Stimulated activated CD4-positive, alpha-beta T cell treated with anti-CD3 and anti-CD28 coated beads, Interleukin-4, amount 100 ng/mL, for 48 hours (primary cell): ENCODE measurements at regions not wholly inside any gene's neighbourhood (a gene's known extent, or its start where the extent isn't known, plus 50 kb on each side); places are given as distances from the start of the nearest gene placed in this dataset.
"Not testable (repeated sequence)": the region's sequence is repeated elsewhere in the genome, so short reads cannot be mapped to it uniquely, and the experiment has no call there.

Source experiments
- DNase-seq, 2 donors: peaks; one replicate each; pipeline ENCODE4 v3.0.0-alpha.2; 2020; ENCODE audit warnings: low read depth in 2 of 2

DNA sequence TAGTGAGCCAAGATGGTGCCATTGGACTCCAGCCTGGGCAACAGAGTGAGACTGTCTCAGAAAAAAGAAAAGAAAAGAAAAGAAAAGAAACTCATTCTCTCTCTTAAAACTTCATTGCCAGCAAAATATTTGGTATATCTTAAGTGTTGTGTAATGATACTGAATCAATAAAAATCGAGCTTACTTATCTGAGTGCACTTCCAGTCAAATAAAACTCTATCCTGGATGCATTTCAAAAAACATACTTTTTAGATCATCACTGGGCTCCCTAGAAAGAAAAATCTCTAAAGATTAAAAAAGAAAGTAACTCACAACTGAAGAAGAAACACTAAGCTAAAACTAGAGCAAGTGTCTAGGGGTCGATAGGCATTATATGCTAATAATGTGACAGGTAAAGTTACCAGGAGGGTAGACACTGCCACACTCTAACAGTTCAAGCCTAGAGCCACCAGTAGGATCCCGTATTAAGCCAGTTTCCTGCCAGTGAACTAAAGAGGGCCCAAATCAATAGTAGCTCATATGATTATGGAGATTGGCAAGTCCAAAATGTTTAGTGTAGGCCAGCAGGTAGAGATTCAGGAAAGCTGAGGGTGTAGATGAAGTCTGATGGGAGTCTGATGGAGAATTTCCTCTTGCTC, 242.1 kb upstream of the CYRIA start:
- no peak for DNase-seq

DNA sequence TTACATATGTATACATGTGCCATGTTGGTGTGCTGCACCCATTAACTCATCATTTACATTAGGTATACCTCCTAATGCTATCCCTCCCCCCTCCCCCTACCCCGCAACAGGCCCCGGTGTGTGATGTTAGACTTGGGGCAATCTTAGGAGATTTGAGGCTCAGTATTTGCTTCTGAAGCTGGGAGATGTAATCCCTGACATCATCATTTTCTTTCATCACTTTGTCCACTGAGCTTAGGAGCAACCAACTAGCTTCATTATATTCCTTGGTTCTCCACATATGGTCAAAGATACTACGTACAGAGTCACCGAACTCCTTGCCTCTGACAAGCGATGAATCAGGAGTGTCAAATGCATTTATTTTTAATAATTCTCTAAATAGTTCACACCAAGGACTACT, 239.7 kb upstream of the CYRIA start:
- DNase-seq, result not testable (repeated sequence)

DNA sequence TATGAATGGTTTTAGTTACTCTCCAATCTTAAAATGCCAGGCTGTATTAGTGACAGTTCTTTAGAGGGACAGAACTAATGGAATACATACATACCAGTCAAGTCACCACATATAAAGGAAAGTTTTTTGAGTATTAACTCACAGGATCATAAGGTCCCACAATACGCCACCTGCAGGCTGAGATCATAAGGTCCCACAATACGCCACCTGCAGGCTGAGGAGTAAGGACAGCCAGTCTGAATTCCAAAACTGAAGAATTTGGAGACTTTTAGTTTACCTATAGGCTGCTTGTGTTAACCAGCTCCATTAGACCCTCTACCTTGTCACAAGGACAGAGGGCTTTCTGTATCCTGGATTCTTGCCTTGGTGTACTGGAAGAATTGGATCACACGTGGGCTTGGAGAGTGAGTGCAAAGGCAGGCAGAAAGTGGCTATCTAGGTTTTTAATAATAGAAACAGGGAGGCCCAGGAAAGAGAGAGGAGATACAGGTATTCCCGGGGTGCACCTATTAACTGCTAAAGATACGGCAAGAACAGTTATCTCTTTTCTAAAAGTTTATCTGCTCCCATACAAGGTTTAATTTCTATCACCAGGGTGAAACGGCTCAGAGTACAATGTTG, 234.9 kb upstream of the CYRIA start:
- DNase-seq, result no peak

DNA sequence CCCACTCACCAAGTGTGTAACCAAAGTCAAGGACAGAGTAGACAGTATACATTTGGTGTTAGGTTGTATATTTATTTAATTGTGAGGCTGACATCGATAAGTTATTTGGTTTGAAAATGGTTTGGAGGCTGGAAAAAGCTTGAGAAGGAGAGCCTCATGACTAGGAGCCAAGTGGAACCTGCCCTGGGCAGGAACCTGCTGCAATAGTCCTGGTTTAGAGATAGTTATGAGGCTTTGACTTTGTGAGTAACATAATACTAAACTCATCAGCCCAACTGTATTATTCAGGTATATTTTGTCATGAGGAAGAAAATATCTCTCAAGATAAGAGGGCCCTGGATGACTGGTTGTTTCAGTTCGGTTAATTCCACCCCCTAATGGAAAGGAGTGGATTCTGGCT, 234.3 kb upstream of the CYRIA start:
- DNase-seq, result no peak

DNA sequence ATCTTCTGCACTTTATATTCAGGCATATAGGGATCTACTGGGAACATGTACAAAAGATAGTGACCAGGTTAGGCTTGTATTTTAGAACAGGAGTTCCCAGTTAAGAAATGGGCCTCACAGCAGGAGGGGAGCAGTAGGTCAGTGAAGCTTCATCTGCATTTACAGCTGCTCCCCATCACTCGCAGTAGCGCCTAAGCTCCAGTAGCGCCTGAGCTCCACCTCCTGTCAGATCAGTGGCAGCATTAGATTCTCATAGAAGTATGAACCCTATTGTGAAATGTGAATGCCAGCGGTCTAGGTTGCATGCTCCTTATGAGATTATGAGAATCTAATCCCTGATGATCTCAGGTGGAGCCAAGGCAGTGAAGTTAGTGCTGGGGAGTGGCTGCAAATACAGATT, 224.4 kb upstream of the CYRIA start:
- no peak for DNase-seq

DNA sequence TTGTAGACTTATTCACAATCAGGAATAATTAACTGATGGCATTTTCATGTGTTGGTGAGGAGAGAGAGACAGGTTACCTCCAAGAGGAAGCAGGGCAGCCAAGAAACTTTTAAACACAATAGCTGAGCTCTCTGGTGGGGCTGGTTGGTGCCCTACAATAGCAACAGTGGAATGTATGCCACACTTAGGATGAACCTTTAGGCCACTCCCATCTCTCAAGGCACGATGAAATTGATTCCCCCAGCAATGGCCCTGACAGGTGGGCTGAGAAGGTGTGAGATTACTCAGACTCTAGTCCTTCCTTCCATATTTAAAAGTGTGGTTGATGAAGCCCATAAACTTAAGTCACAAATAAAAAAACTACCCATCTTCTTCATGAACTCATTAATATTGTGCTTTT, 219.4 kb upstream of the CYRIA start:
- DNase-seq, result no peak

DNA sequence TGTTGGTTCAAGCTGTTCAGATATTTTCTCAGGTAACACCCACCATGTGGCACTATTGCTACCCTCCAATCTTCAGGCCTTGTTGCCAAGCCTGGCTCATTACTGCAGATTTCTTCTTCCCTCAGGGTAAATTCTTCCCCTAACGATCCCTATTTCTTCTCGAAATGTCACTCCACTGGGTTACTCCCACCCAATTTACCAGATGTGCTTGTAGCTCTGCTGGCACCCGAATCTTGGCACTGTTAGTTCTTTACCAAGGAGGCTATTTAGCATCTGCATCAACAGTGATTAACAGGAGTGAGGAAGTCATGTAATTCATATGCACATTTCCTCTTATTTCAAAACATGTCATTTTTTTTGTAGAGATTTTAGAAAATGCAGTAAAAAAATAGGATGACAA, 217.1 kb upstream of the CYRIA start:
- DNase-seq, result no peak

DNA sequence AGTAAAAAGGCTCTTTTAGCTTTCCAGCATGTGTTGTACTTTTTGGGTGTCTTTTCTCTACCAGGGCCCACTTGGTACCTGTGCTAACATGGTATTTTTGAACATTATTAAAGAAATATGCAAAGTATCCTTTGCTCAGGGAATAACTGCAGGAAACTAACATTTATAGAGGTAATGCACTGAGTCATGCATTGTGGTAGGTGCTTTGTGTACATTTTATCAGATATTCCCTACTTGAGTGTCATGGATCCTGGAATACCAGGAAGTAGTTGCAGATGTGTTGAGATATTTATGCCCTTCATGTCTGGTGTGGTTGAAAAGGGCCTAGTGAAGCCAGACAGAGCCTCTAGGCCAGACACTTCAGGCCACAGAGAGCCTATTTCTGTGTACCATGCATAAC, 215.5 kb upstream of the CYRIA start:
- no peak for DNase-seq

DNA sequence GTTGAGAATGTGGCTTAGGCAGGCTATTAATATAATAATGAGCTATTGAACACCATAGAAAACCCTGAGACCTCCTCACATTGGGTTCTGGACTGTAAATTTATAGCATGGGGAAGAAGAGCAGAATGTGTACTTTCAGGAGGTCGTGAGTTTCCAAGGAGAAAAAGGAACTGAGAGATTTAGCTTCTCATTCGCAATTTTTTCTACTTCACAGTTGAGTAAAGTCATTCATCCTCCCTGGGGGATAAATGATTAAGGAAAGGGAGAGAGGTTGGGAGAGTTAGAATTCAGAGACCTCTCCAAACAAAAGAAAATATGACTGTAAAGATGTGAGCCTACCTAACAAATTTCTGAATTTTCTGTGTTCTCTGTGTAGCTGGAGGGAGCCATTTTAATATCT, 205.8 kb upstream of the CYRIA start:
- DNase-seq, result no peak

DNA sequence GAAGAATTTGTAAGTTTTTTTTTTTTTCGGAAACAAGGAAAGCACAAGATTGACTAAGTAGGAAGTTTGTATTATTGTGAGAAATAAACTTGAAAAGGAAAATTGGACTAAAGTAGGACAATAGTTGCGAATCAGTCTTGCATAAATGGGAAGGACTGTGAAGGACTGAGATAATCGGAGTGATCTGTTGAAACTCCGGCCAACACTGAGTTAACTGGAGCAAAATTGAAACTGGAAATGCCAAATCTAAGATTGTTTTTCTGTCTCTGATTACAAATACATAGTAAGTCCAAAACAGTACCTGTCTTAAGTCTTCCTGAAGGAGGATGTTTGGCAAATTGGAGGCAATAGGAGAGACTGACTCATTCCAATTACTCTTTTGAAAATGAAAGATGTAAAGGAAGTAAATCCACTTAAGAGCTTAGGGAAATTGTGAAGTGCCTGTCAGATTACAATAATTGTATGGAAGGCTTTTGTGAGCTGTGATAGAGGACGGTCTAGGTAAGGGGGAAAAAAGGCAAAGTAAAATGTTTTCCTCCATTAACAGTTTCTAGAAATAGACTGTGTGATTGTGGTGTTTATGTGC, 204.9 kb upstream of the CYRIA start:
- no peak for DNase-seq

DNA sequence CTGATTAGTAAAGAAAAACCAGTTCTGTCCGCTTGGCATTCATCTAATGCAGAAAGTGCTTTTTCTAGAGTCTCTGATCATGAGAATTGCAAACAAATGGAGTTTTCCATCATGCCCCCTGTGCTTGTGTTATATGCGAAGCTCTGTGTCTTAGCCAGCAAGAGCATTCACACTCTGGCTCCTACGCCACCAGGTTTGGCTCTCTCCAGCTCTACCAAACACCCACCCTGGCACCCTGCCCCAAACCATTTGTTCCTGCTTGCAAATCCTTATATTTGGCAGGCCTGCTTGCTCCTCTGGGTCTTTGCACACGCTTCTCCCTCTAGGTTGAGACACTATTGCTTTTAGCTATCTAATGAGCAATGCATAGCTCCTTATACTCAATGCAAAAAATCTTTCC, 204.1 kb upstream of the CYRIA start:
- DNase-seq, result no peak

DNA sequence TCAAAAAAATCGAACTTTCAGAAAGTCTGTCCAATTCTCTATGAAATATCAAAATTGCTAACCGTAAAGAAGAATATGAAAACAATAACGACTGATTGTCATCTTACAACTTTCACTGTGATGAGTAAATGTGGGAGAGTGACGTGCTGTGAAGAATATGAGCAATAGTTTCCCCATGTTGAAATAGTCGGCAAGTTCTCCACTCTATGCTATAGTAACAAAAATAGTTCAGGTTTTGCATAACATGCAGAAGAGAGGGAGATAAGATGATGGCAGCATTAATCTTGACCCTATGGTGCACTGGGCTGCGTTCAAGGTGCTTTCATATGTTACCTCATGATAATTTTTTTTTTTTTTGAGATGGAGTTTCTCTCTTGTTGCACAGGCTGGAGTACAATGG, 196.8 kb upstream of the CYRIA start:
- no peak for DNase-seq

DNA sequence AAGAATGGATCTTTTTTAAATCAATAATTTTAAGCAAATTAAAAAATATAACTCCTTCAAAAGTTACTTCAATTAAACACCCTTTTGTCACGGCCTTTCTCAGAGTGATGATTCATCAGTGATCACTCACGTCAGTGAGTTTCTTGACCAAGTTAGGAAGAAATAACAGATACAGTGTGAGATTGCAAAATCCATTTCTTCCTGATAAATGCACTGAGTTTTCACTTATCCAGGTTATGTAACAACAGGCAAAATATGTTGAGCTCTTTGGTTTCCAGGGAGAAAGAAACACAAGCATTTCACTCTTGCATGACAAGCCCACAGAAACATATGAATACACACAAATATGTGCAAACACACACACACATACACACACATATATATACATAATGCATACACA, 195.9 kb upstream of the CYRIA start:
- DNase-seq, result no peak

DNA sequence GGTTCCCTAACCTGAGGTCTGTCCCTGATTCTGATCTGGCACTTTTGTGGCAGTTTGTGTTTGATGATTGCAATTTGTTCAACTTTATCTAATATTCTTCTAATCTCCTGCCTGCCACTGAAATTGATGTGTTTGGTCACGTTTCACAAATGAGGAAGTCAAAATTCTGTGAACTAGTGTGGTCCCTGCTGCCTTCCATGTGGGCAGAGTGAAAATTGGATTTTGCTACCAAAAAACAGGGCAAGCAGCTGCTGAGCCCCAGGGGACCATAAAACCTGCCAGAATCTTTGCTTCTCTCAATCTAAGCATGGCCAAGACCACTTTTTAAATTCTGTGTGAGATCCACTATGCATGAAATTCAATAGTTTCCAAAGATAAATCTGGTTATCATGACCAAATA, 195.5 kb upstream of the CYRIA start:
- no peak for DNase-seq

DNA sequence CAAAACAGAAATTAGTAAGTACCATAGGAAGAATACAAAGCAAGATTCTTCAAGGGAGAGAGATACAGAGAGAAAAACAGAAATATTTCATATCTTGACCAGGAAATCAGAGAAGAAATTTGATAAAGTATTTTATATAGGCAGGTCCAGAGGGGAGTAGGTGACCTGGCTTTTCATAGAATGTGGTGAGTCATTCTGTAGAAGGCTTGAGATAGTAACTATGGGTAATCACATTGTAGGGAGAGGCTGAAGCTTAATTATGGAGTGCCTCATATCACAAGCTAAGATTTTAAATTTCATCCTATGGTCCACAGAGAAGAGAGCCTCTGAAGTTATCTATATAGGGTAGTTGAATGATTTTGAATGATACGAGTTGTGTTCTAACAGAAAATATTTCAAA, 195.0 kb upstream of the CYRIA start:
- no peak for DNase-seq

DNA sequence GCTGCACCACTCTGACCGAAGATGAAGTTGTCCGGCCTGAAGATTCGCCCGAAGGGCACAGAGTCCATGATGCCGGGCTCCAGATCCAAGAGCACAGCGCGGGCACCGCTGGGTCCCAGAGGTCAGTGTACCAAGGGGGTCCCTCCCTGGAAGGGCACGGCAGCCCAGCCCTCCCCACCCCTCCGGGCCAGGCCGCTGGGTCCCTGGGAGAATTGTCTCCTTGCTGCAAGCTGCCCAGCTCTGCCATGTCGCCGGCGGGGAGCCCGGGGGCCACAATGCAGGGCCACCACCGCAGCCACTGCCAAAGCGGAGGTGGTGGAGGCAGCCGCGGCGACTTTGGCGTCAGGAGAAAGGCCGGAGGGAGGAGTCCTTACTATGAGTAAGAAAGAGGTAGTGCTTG, 189.5 kb upstream of the CYRIA start:
- no peak for DNase-seq

DNA sequence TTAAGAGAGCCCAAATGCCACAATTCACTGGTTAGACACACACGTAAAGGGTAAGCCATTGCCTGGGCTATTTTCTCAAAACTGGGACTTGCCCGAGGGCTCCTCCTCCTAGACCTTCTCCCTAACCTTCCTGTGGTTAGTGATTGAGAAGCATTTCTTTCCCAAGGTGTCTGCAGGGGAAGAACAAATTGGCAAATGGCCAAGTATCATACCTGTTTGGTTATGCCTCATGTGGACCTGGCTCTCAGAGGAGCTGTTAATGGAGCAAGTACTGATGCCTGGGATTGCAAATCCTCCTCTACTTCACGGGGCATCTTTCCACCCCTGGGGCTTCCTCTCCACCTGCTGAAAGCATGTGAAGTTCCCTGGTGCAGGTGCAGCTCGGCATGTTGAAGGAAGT, 187.5 kb upstream of the CYRIA start:
- no peak for DNase-seq

DNA sequence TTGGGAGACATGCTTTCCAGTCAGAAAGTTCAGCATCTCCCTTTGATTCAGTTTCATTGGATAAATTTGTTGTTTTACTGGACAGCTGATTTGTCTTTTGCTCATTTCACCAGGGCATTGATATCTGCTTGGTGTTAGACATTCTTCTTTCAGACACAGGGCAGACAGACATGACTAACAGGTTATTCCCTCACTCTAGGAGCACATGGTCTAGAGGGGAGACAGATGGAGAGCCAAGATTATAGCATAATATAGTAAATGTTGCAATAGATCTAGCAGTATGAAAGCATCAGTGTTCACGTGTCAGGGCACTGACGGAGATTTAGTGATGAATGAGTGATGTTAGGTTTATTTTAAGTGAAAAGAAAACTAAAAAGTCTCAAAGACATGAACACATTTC, 187.0 kb upstream of the CYRIA start:
- DNase-seq, result no peak

DNA sequence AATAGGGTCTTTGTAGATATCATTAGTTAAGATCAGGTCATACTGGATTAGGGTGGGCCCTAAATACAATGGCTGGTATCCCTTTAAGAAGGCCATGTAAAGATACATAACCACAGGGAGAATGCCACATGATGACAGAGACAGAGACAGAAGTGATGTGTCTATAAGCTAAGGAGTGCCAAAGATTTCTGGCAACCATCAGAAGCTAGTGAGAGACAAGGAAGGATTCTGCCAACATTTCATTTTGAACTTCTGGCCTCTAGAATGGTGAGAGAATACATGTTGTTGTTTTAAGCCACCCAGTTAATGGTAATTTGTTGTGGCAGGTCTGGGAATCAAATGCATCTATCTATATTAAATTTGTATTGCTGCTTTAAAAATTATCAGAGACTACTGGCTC, 185.5 kb upstream of the CYRIA start:
- no peak for DNase-seq

DNA sequence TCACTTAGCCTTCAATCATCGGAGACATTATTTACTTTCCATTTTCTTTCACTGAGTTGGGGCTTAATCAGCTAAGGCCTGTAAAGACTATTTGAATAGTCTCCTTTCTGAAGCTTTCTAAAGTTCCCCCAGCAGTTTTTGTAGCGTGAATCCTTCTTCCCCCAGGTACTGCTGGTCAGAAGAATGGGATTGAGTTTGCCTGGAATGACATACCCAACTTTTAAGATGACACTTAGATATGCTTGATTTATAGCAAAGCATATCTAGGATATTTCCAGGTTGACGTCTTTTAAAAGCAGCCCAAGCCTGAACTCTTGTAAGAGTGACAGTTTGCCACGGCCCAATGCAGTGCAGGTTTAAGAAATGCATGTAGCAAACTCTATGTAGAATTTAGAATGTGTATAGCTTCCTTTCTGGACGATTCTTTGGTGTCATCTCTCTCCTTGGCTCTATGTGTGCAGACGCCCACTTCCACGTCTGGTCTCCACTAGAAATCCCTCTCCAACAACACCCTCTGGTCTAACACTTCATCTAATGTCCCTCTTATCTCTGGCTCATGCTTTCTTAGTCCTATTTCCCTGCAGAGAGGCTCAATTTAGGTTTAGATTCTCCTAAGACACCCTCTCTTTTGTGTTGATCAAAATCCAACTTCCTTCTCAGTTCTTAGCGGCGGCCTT, 175.0 kb upstream of the CYRIA start:
- no peak for DNase-seq

DNA sequence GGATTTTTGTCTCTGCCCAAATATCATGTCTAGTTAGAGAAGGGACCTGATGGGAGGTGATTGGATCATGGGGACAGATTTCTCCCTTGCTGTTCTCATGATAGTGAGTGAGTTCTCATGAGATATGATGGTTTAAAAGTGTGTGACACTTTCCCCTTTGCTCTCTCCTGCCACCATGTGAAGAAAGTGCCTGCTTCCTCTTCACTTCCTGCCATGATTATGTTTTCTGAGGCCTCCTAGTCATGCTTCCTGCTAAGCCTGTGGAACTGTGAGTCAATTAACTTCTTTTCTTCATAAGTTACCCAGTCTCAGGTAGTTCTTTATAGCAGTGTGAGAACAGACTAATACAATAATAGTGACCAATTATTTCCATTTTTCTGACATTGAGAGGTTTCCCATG, 167.3 kb upstream of the CYRIA start:
- DNase-seq, result no peak

DNA sequence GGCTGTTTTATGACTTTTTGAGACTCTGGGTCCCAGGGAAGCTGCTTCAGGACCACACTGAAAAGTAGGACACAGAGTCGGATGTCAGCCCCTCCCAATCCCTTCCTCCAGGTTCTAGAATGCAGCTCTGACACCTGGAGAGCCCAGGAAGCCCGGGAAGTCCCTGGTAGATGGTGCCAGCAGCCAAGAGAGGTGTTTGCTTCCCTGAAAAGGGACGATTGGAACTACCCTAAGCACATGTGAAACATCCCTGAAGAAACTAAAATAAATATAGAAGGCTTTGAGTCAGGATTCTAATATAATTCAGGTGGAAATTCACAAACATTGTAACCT, 163.2 kb upstream of the CYRIA start:
- no peak for DNase-seq

DNA sequence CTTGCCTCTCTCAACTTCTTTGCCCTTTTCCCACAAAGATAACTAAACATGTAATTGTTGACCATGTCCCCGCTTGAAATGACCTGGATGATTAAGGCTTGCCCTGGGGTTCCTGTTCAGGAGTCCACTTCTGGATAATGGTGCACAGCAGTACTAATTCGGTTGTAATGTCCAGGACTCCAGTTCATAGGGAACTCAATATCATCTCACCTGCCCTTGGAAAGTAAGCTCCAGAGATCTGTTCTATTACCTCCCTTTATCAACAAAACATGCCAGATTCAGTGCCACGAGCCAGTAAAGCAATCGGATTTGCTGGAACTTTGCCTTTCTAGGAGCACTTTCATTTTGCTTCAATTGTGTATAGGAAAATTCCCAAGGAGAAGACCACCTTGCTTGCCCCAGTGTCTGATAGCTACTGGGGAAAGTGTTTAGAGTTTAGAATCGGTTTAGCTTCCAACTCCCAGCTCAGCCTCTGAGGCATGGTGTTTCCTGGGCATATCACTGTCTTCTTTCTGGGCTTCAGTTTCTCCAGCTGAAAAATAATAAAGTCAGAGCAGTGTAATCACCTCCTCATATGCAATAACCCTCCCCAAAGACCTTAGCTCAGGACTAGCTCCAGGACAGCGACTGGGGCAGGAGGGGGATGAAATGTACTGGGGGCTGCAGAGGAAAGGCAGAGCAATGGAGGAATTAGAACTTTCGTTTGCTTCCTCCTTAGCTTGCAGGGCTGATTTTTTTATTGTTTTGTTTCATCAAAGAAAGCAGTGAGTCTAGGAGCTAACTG, 162.6 kb upstream of the CYRIA start:
- DNase-seq, result no peak
